Caco-2 (cell line): ENCODE measurements at regions not wholly inside any gene's neighbourhood (a gene's known extent, or its start where the extent isn't known, plus 50 kb on each side); places are given as distances from the start of the nearest gene placed in this dataset.

ENCODE experiments used
- BruUV-seq: library from RNA; stranded (reverse); fragments of 400-500 nt; replicated peaks from 2 replicates; lab custom pipeline; 2021; lab: Mats Ljungman, UMichigan
- CTCF ChIA-PET: fragments of 300-600 bp; sonication (Branson Sonifier 250); formaldehyde crosslinking; loops from one replicate; lab custom pipeline; 2022; ENCODE audit warnings: antibody characterized with exemption; lab: Charles Lee
- POLR2A ChIA-PET: fragments of 300-600 bp; sonication (Branson Sonifier 250); formaldehyde crosslinking; loops from one replicate; lab custom pipeline; 2022; ENCODE audit warnings: antibody characterized with exemption; lab: Charles Lee
- DNase-seq, 2 experiments: peaks; one replicate each; pipeline versions ENCODE4 v3.0.0 to v3.0.0-alpha.2; 2020 to 2022
- H3K27me3 ChIP-seq: replicated peaks from 2 replicates; pipeline ENCODE4 v1.6.0; 2011; ENCODE audit warnings: low read length; ENCODE audit not compliant: control insufficient read depth, insufficient read depth
- H3K36me3 ChIP-seq: 2 replicates; pipeline ENCODE4 v1.5.1; 2011; ENCODE audit warnings: low read length; ENCODE audit not compliant: control insufficient read depth, insufficient read depth
- H3K4me1 ChIP-seq: fragments of 250-450 bp; sonication (Bioruptor Pico); 2 replicates; pipeline ENCODE4 v1.5.1; 2020; ENCODE audit warnings: mild to moderate bottlenecking
- H3K4me3 ChIP-seq: 2 replicates; pipeline ENCODE4 v1.5.1; 2011; ENCODE audit warnings: low read depth, mild to moderate bottlenecking, control low read depth, low read length
- H3K9me3 ChIP-seq: fragments of 250-450 bp; sonication (Bioruptor Pico); 2 replicates; pipeline ENCODE4 v1.5.1; 2020; ENCODE audit warnings: mild to moderate bottlenecking, moderate library complexity
- H3K27ac Mint-ChIP-seq: one replicate; pipeline ENCODE4 v1.8.0; 2022; ENCODE audit warnings: mixed read lengths; ENCODE audit not compliant: unreplicated experiment
- H3K27me3 Mint-ChIP-seq: one replicate; pipeline ENCODE4 v1.8.0; 2022; ENCODE audit warnings: mixed read lengths; ENCODE audit not compliant: insufficient read depth, unreplicated experiment
- H3K36me3 Mint-ChIP-seq: one replicate; pipeline ENCODE4 v1.8.0; 2022; ENCODE audit warnings: mild to moderate bottlenecking, mixed read lengths; ENCODE audit not compliant: insufficient read depth, unreplicated experiment
- H3K4me1 Mint-ChIP-seq: one replicate; pipeline ENCODE4 v1.8.0; 2022; ENCODE audit warnings: low read depth, mixed read lengths; ENCODE audit not compliant: unreplicated experiment
- H3K4me3 Mint-ChIP-seq: one replicate; pipeline ENCODE4 v1.8.0; 2022; ENCODE audit warnings: mild to moderate bottlenecking, moderate library complexity, mixed read lengths; ENCODE audit not compliant: unreplicated experiment
- H3K9me3 Mint-ChIP-seq: one replicate; pipeline ENCODE4 v1.8.0; 2022; ENCODE audit warnings: mixed read lengths; ENCODE audit not compliant: unreplicated experiment
- intact Hi-C: fragments of 100-400 bp; cut with micrococcal nuclease; formaldehyde crosslinking; loops from one replicate; pipeline ENCODE4 v1.10.0; 2022; ENCODE audit not compliant: unreplicated experiment
- TF ChIP-seq, protein P1 (sequence below), 2 experiments: fragments of 200-600 bp in 1 of 2; IDR thresholded peaks; 1 replicate in 1 of 2; 2 replicates in 1 of 2; pipeline versions ENCODE4 v1.5.1 to v1.8.0; 2011 to 2022; ENCODE audit warnings: antibody characterized with exemption in 1 of 2, control low read depth in 1 of 2, inconsistent platforms in 1 of 2, low read depth in 1 of 2, low read length in 1 of 2, mild to moderate bottlenecking in 1 of 2, moderate library complexity in 1 of 2; ENCODE audit not compliant: insufficient read depth in 1 of 2, severe bottlenecking in 1 of 2, unreplicated experiment in 1 of 2

DNA sequence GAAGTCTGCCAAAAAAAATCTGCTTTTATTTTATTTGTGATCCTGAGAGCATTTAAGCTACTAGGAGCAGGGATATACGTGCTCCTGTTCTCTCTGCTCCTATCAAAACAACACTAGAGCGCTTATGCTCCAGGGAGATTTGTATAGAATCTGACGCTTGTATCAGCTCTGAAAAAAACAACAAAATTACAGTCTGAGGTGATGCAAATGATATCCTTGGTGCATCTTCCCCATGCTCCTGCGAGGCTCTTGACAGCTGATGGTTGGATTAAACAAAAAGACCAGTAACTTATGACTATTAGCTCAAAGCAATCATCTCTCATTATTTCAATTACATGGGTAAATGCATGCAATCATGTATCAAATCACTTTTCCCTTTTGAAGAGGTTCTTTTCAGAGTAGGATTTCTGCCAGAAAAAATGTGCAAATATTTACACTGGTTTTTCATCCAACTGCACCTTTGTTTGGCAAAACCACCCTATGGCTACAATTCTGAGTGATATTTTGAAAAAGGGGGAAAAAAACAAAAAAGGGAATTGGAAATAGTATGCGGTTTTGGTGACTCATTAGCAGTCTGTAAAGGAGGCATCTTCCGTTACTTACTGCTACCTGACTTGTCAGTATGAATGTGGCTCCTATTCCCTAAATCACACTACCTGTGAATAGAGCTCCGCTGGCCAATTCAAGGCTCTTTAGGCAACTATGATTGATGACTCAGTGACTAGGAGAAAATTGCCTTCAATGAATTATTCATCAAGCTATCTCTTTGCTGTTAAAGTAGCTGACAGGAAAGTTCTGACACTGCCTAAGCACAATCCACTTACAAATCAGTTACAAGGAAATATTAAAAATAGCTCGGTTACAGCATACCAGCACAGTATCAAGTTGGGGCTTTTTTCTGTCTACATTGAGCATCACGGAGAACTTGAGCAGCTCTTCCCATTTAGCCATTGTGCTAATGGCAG lies 450.0 kb downstream of the FOXG1 start:
- POLR2A ChIA-PET = no interaction called here
- H3K36me3 Mint-ChIP-seq = no peaks in the 10 kb centered on the region
- Histone ChIP-seq H3K4me1 (no peaks in the 10 kb centered on the region), H3K36me3 (no peaks in the 10 kb centered on the region), H3K4me3 (no peak overlapping the region), H3K27me3 (no peaks in the 10 kb centered on the region), H3K9me3 (no peaks in the 10 kb centered on the region)
- TF ChIP-seq, protein P1, sequence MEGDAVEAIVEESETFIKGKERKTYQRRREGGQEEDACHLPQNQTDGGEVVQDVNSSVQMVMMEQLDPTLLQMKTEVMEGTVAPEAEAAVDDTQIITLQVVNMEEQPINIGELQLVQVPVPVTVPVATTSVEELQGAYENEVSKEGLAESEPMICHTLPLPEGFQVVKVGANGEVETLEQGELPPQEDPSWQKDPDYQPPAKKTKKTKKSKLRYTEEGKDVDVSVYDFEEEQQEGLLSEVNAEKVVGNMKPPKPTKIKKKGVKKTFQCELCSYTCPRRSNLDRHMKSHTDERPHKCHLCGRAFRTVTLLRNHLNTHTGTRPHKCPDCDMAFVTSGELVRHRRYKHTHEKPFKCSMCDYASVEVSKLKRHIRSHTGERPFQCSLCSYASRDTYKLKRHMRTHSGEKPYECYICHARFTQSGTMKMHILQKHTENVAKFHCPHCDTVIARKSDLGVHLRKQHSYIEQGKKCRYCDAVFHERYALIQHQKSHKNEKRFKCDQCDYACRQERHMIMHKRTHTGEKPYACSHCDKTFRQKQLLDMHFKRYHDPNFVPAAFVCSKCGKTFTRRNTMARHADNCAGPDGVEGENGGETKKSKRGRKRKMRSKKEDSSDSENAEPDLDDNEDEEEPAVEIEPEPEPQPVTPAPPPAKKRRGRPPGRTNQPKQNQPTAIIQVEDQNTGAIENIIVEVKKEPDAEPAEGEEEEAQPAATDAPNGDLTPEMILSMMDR (IDR thresholded peaks at IDR 0.05; ENCODE audit: insufficient read depth in 1 of 2, low read depth in 1 of 2, low read length in 1 of 2, severe bottlenecking in 1 of 2, unreplicated experiment in 1 of 2) = no peak
- BruUV-seq = no TSS peak
- intact Hi-C loops = no loop called here
- DNase-seq = no peak
- no peaks in the 10 kb centered on the region for H3K9me3 Mint-ChIP-seq
- H3K27me3 Mint-ChIP-seq = peaks cover 7% of the 10 kb centered on the region
- no peak overlapping the region for H3K4me3 Mint-ChIP-seq
- no peaks in the 10 kb centered on the region for H3K4me1 Mint-ChIP-seq
- H3K27ac Mint-ChIP-seq = no peak overlapping the region
- CTCF ChIA-PET = interaction anchor here (0.5 kb wide), 1 partner anchor 123 kb away, joined by 3 read pairs; no protein-coding TSS in a partner anchor

GRCh38 chr14:29217813-29218450 lies 451.3 kb downstream of the FOXG1 start:
- Mint-ChIP-seq H3K27me3 (peaks cover 7% of the 10 kb centered on the region), H3K4me1 (no peaks in the 10 kb centered on the region), H3K9me3 (no peaks in the 10 kb centered on the region), H3K36me3 (no peaks in the 10 kb centered on the region), H3K4me3 (no peak overlapping the region), H3K27ac (no peak overlapping the region)
- ChIA-PET POLR2A (no interaction called here), CTCF (no interaction called here)
- H3K27me3 ChIP-seq = no peaks in the 10 kb centered on the region
- H3K4me1 ChIP-seq = no peaks in the 10 kb centered on the region
- no peak overlapping the region for H3K4me3 ChIP-seq
- H3K9me3 ChIP-seq = no peaks in the 10 kb centered on the region
- BruUV-seq = no TSS peak
- DNase-seq = no peak
- no peaks in the 10 kb centered on the region for H3K36me3 ChIP-seq
- TF ChIP-seq, protein P1 (IDR thresholded peaks at IDR 0.05; ENCODE audit: insufficient read depth in 1 of 2, low read depth in 1 of 2, low read length in 1 of 2, severe bottlenecking in 1 of 2, unreplicated experiment in 1 of 2) = no peak
- intact Hi-C loops = no loop called here

GRCh38 chr14:29220072-29220471 lies 453.5 kb downstream of the FOXG1 start:
- peaks cover 5% of the 10 kb centered on the region for H3K27me3 Mint-ChIP-seq
- no peak overlapping the region for H3K4me3 Mint-ChIP-seq
- Histone ChIP-seq H3K9me3 (no peaks in the 10 kb centered on the region), H3K4me3 (no peak overlapping the region), H3K27me3 (no peaks in the 10 kb centered on the region), H3K36me3 (no peaks in the 10 kb centered on the region), H3K4me1 (no peaks in the 10 kb centered on the region)
- H3K36me3 Mint-ChIP-seq = no peaks in the 10 kb centered on the region
- H3K4me1 Mint-ChIP-seq = no peaks in the 10 kb centered on the region
- no peak overlapping the region for H3K27ac Mint-ChIP-seq
- no peaks in the 10 kb centered on the region for H3K9me3 Mint-ChIP-seq
- DNase-seq = no peak
- ChIA-PET CTCF (no interaction called here), POLR2A (no interaction called here)
- no TSS peak for BruUV-seq
- intact Hi-C loops = no loop called here
- TF ChIP-seq, protein P1 (IDR thresholded peaks at IDR 0.05; ENCODE audit: insufficient read depth in 1 of 2, low read depth in 1 of 2, low read length in 1 of 2, severe bottlenecking in 1 of 2, unreplicated experiment in 1 of 2) = no peak
